ENCODE measurements at regions not wholly inside any gene's neighbourhood (a gene's known extent, or its start where the extent isn't known, plus 50 kb on each side); places are given as distances from the start of the nearest gene placed in this dataset.

DNA sequence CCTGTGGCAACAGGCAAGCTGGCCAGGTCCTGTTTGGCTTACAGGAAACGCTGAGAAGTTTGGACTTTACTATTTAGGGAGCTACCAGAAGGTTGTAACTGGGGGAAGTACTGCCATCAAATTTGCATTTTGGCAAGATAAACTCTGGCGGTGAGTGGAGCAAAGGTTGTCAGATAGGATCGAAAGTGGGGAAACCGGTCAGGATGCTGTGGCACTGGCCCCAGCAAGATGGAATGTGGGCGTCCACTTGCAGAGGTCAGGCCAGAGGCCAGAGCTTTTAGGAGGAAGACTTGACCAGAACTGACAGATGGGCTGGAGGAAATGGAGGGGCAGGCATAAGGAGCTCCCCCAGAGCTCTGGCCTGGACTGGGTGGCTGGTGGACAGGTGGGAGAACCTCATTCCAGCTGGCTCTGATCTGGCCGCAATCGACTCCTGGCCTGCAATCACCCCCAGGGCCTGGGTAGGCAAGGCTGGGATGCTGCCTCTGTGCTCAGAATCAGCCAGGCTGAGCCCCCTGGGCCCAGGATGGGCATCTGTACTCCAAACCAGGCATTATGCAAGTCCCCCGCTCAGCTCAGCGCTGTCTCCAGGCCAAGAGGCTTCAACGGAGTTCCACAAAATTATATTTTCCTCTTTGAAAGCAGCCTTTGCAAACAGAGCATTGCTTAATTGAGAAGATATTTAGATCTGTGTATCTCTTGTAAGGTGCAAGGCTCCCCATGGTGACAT, 178.3 kb upstream of the NECTIN1 start:
- Histone ChIP-seq H2AFZ (ENCODE audit: low read depth, low read length) (no peak overlapping the region), H3K9me3 (ENCODE audit: insufficient read depth, low read length) (no peaks in the 10 kb centered on the region), H3K27ac (ENCODE audit: low read length) (no peak overlapping the region), H3K79me2 (ENCODE audit: low read length) (no peaks in the 10 kb centered on the region), H3K4me2 (ENCODE audit: low read length) (no peak overlapping the region), H3K27me3 (ENCODE audit: low read depth, low read length) (peaks cover 36% of the 10 kb centered on the region), H4K20me1 (ENCODE audit: insufficient read depth, low read length) (no peaks in the 10 kb centered on the region), H3K4me3 (ENCODE audit: low read length) (no peak overlapping the region), H3K9ac (ENCODE audit: low read length) (no peak overlapping the region), H3K4me1 (ENCODE audit: low read length) (no peaks in the 10 kb centered on the region), H3K36me3 (replicated peaks; ENCODE audit: low read depth, low read length) (no peaks in the 10 kb centered on the region)
- TF ChIP-seq, protein P1, sequence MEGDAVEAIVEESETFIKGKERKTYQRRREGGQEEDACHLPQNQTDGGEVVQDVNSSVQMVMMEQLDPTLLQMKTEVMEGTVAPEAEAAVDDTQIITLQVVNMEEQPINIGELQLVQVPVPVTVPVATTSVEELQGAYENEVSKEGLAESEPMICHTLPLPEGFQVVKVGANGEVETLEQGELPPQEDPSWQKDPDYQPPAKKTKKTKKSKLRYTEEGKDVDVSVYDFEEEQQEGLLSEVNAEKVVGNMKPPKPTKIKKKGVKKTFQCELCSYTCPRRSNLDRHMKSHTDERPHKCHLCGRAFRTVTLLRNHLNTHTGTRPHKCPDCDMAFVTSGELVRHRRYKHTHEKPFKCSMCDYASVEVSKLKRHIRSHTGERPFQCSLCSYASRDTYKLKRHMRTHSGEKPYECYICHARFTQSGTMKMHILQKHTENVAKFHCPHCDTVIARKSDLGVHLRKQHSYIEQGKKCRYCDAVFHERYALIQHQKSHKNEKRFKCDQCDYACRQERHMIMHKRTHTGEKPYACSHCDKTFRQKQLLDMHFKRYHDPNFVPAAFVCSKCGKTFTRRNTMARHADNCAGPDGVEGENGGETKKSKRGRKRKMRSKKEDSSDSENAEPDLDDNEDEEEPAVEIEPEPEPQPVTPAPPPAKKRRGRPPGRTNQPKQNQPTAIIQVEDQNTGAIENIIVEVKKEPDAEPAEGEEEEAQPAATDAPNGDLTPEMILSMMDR (IDR thresholded peaks at IDR 0.05; ENCODE audit: low read depth, low read length), result no peak
- TF ChIP-seq EZH2phosphoT487 (IDR thresholded peaks at IDR 0.05; ENCODE audit: low read depth), result no peak

DNA sequence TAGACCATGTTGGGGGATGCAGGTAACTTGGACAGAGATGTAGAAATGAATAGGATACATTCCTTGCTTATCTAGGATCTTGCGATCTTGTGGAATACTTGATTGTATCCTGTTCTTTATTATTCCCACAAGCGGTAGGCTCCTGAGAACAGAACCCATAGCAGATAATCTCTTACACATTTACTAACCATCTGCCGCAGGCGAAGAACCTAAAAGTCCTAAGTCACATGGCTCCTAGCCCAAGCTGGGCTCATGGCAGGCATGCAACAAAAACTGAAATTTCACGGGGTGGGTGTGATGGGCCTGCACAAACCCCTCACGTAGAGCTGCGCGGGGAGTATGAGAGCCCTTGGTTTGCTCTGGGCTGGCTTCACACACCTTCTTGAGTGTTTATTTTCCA, 177.4 kb upstream of the NECTIN1 start:
- TF ChIP-seq, protein P1 (IDR thresholded peaks at IDR 0.05; ENCODE audit: low read depth, low read length), result no peak
- TF ChIP-seq EZH2phosphoT487 (IDR thresholded peaks at IDR 0.05; ENCODE audit: low read depth), result no peak

DNA sequence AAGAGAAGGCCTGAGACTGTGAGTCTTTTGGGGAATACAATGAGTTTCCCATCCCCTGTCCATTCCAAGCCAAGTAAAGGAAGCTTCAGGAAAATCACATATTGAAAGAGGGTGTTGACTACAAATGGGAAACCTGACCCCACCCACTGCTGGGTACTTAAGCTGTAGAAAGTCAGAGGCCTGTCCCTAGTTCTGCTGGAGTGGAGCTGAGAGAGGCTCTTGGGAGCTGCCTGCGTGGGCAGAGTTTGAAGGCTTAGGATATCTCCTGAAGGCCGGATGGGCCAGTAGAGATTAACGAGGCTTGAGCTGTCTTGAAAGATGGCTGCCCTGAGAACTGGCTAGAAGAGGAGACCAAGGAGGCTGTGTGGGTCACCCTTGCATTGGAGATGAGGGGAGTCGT, 176.2 kb upstream of the NECTIN1 start:
- Histone ChIP-seq H3K9me3 (ENCODE audit: insufficient read depth, low read length) (no peaks in the 10 kb centered on the region), H3K79me2 (ENCODE audit: low read length) (no peaks in the 10 kb centered on the region), H2AFZ (ENCODE audit: low read depth, low read length) (no peak overlapping the region), H3K4me1 (ENCODE audit: low read length) (no peaks in the 10 kb centered on the region), H3K36me3 (replicated peaks; ENCODE audit: low read depth, low read length) (no peaks in the 10 kb centered on the region), H3K9ac (ENCODE audit: low read length) (no peak overlapping the region), H4K20me1 (ENCODE audit: insufficient read depth, low read length) (no peaks in the 10 kb centered on the region), H3K4me3 (ENCODE audit: low read length) (no peak overlapping the region), H3K4me2 (ENCODE audit: low read length) (no peak overlapping the region), H3K27me3 (ENCODE audit: low read depth, low read length) (peaks cover 36% of the 10 kb centered on the region), H3K27ac (ENCODE audit: low read length) (no peak overlapping the region)
- TF ChIP-seq, protein P1 (IDR thresholded peaks at IDR 0.05; ENCODE audit: low read depth, low read length), result no peak
- no peak for TF ChIP-seq EZH2phosphoT487 (IDR thresholded peaks at IDR 0.05; ENCODE audit: low read depth)

More for the DNA sequence above, 177.4 kb upstream of the NECTIN1 start:
- Histone ChIP-seq H3K27ac (ENCODE audit: low read length) (no peak overlapping the region), H3K27me3 (ENCODE audit: low read depth, low read length) (peaks cover 36% of the 10 kb centered on the region), H3K36me3 (replicated peaks; ENCODE audit: low read depth, low read length) (no peaks in the 10 kb centered on the region), H3K4me1 (ENCODE audit: low read length) (no peaks in the 10 kb centered on the region), H2AFZ (ENCODE audit: low read depth, low read length) (no peak overlapping the region), H3K9ac (ENCODE audit: low read length) (no peak overlapping the region), H3K4me3 (ENCODE audit: low read length) (no peak overlapping the region), H4K20me1 (ENCODE audit: insufficient read depth, low read length) (no peaks in the 10 kb centered on the region), H3K9me3 (ENCODE audit: insufficient read depth, low read length) (no peaks in the 10 kb centered on the region), H3K4me2 (ENCODE audit: low read length) (no peak overlapping the region), H3K79me2 (ENCODE audit: low read length) (no peaks in the 10 kb centered on the region)

DNA sequence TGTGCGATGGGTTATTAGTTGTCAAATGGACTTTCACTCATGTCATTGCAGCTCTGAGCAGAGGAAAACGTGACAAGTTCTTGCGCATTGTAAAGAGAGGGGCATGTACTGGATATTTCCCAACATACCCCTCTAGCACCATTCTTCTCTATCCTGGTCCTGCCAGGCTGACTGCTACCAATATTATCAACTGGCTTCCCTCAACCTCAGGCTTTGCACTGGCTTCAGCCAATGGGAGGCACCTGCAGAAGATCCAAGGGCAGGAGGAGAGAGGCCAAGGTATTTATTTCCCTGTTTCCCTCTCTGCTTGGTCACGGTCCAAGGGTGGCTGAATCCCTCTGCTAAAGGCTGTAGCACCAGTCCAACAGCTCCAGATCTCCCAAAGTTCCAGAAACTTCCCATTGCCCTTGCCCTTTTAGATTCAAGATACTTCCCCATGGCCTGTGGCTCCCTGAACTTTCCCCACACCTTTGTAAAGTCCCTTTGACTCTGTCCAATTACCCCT, 175.6 kb upstream of the NECTIN1 start:
- Histone ChIP-seq H4K20me1 (ENCODE audit: insufficient read depth, low read length) (no peaks in the 10 kb centered on the region), H3K4me1 (ENCODE audit: low read length) (no peaks in the 10 kb centered on the region), H3K79me2 (ENCODE audit: low read length) (no peaks in the 10 kb centered on the region), H3K9ac (ENCODE audit: low read length) (no peak overlapping the region), H3K4me2 (ENCODE audit: low read length) (no peak overlapping the region), H3K36me3 (replicated peaks; ENCODE audit: low read depth, low read length) (no peaks in the 10 kb centered on the region), H3K27me3 (ENCODE audit: low read depth, low read length) (peaks cover 36% of the 10 kb centered on the region), H2AFZ (ENCODE audit: low read depth, low read length) (no peak overlapping the region), H3K4me3 (ENCODE audit: low read length) (no peak overlapping the region), H3K9me3 (ENCODE audit: insufficient read depth, low read length) (no peaks in the 10 kb centered on the region), H3K27ac (ENCODE audit: low read length) (no peak overlapping the region)
- TF ChIP-seq EZH2phosphoT487 (IDR thresholded peaks at IDR 0.05; ENCODE audit: low read depth), result no peak
- TF ChIP-seq, protein P1 (IDR thresholded peaks at IDR 0.05; ENCODE audit: low read depth, low read length), result no peak
